ENCODE measurements at regions not wholly inside any gene's neighbourhood (a gene's known extent, or its start where the extent isn't known, plus 50 kb on each side); places are given as distances from the start of the nearest gene placed in this dataset.

DNA sequence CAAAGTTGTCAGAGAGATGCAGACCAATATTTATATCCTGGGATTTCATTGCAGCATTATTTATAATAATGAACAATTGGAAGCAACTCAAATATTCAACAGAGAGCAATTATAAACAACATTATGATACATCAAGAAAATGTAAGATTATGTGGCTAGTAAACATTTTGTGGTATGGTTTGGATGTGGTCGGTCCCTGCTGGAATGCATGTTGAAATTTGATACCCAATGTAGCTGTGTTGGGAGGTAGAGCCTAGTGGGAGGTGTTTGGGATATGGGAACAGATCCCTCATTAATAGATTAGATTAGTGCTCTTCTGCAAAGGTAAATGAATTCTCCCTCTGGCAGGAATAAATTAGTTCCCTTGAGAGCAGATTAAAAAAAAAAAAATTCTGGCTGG is 350.9 kb downstream of the ANKRD30A start:
- Histone ChIP-seq H3K4me2 (ENCODE audit: insufficient read depth, insufficient read length, low read length) (no peak overlapping the region), H2AFZ (ENCODE audit: low read length) (no peak overlapping the region), H3T11ph (ENCODE audit: low read length) (no peak overlapping the region), H3K23ac (ENCODE audit: insufficient read length, low read depth, low read length) (no peak overlapping the region), H2BK12ac (ENCODE audit: insufficient read length, low read depth, low read length) (no peak overlapping the region), H3K79me2 (ENCODE audit: insufficient read depth, low read length) (no peaks in the 10 kb centered on the region), H3K14ac (ENCODE audit: insufficient read depth, low read length) (no peak overlapping the region), H3K18ac (ENCODE audit: insufficient read length, low read depth, low read length) (no peak overlapping the region), H2BK15ac (ENCODE audit: low read depth, low read length) (no peak overlapping the region), H3K79me1 (ENCODE audit: insufficient read depth, low read depth, low read length, poor library complexity, severe bottlenecking) (no peaks in the 10 kb centered on the region), H2BK120ac (ENCODE audit: low read depth, low read length, poor library complexity, severe bottlenecking) (no peak overlapping the region), H2AK5ac (ENCODE audit: insufficient read length, low read length) (no peak overlapping the region), H3K4ac (ENCODE audit: low read depth, low read length) (no peak overlapping the region), H4K20me1 (ENCODE audit: control insufficient read depth, insufficient read depth, insufficient read length) (no peaks in the 10 kb centered on the region), H3K23me2 (ENCODE audit: insufficient read length, low read depth, low read length, poor library complexity, severe bottlenecking) (no peaks in the 10 kb centered on the region), H2BK5ac (ENCODE audit: insufficient read length, low read length) (no peak overlapping the region), H4K8ac (replicated peaks; ENCODE audit: insufficient read length, low read depth, low read length) (no peak overlapping the region), H3K27me3 (ENCODE audit: insufficient read depth, low read length) (no peaks in the 10 kb centered on the region), H3K27ac (ENCODE audit: insufficient read length, low read depth, low read length) (no peak overlapping the region), H3K56ac (ENCODE audit: insufficient read length, low read depth, low read length) (no peak overlapping the region), H3K4me1 (ENCODE audit: insufficient read depth, low read length) (no peaks in the 10 kb centered on the region), H2BK20ac (ENCODE audit: low read depth, low read length, poor library complexity, severe bottlenecking) (no peak overlapping the region), H4K5ac (ENCODE audit: insufficient read length, low read depth, low read length) (no peak overlapping the region), H3K9me3 (ENCODE audit: control insufficient read depth, low read depth, low read length) (peaks cover 23% of the 10 kb centered on the region), H3K9ac (ENCODE audit: extremely low read depth, insufficient read length, low read length) (no peak overlapping the region), H4K91ac (ENCODE audit: insufficient read length, low read depth, low read length) (no peak overlapping the region)
- Mint-ChIP-seq H3K27me3 (ENCODE audit: low read depth) (no peaks in the 10 kb centered on the region), H3K4me3 (no peak overlapping the region), H3K36me3 (ENCODE audit: insufficient read depth in 1 of 3, low read depth in 3 of 3) (peaks cover 4 to 18% (median 10%) of the 10 kb centered on the region in 3 experiments; a peak in 4 of 7 replicates), H3K4me1 (no peaks in the 10 kb centered on the region), H3K27ac (no peak overlapping the region), H3K9me3 (peaks cover 77 to 87% of the 10 kb centered on the region in 2 experiments)
- WGBS (ENCODE audit: extremely low coverage, insufficient read length, low lambda C conversion rate): no CpG with 5 or more reads among the region's 1 CpG
- TF ChIP-seq, protein P1, sequence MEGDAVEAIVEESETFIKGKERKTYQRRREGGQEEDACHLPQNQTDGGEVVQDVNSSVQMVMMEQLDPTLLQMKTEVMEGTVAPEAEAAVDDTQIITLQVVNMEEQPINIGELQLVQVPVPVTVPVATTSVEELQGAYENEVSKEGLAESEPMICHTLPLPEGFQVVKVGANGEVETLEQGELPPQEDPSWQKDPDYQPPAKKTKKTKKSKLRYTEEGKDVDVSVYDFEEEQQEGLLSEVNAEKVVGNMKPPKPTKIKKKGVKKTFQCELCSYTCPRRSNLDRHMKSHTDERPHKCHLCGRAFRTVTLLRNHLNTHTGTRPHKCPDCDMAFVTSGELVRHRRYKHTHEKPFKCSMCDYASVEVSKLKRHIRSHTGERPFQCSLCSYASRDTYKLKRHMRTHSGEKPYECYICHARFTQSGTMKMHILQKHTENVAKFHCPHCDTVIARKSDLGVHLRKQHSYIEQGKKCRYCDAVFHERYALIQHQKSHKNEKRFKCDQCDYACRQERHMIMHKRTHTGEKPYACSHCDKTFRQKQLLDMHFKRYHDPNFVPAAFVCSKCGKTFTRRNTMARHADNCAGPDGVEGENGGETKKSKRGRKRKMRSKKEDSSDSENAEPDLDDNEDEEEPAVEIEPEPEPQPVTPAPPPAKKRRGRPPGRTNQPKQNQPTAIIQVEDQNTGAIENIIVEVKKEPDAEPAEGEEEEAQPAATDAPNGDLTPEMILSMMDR (conservative IDR thresholded peaks at IDR 0.05): no peak
- DNase-seq: no peak

Measured in H9 (cell line).